GM19025 (cell line): ENCODE measurements at regions not wholly inside any gene's neighbourhood (a gene's known extent, or its start where the extent isn't known, plus 50 kb on each side); places are given as distances from the start of the nearest gene placed in this dataset.
"Not testable (repeated sequence)": the region's sequence is repeated elsewhere in the genome, so short reads cannot be mapped to it uniquely, and the experiment has no call there.

ENCODE experiments used
- ATAC-seq: cut with Tn5 transposase; IDR thresholded peaks from one replicate; pipeline ENCODE4 v1.9.1; 2021; ENCODE audit warnings: mild to moderate bottlenecking, low read depth, moderate library complexity; ENCODE audit not compliant: unreplicated experiment

- not testable (repeated sequence) for ATAC-seq
These were observed 204.7 kb downstream of the ALDH8A1 start for GRCh38 chr6:134745192-134745591.

GRCh38 chr6:134744301-134744700, 205.6 kb downstream of the ALDH8A1 start:
- ATAC-seq: no peak

DNA sequence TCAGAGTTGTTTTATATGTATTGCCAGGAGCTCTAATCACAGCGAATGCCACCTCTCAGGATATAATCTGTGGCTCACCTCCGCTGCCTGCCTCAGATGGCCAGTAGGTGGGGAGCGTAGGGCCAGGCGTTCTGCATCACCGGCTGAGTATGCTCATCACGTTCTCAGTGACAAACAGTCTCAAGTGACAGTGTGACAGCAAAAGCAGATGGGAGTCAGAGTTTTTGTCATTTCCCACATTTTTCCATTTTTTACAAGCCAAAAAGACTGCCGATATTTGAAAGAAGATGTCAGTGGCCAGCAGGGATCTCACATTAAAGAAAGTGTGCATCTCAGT, 208.7 kb downstream of the ALDH8A1 start:
- ATAC-seq: no peak

DNA sequence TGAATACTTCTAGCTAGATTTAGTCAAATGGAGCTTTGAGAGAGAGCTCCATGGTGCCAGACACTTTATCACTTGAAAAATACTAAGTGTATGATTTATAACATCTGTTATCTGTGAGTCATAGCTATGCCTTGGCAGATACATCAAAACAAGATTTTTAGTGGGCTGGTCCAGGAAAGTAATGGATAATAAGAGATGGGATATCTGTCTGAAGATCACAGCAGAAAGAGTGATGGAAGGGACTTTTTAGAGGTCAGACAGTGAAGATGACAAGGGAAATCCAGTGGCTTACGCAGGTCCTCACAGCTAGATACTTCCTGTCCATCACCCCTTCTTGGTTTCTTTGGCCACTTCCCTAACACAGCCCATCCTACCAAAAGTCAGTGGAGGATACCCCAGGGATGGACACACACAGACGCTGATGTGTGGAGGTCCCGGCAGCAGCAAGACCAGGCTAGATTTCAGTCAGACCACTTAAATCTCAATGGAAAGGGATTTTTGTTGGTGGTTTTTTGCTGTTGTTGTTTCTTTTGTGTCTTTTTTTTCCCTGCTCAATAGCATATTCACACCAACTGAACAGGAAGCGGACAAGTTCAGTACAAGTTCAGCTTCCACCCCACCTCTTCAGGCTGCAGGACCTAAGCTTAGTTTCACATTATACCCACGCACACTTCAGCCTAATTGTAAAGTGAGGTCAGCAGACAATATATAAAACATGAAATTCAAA, 209.3 kb downstream of the ALDH8A1 start:
- ATAC-seq: no peak

- no peak for ATAC-seq
These were observed 209.9 kb downstream of the ALDH8A1 start for GRCh38 chr6:134740027-134740373.

DNA sequence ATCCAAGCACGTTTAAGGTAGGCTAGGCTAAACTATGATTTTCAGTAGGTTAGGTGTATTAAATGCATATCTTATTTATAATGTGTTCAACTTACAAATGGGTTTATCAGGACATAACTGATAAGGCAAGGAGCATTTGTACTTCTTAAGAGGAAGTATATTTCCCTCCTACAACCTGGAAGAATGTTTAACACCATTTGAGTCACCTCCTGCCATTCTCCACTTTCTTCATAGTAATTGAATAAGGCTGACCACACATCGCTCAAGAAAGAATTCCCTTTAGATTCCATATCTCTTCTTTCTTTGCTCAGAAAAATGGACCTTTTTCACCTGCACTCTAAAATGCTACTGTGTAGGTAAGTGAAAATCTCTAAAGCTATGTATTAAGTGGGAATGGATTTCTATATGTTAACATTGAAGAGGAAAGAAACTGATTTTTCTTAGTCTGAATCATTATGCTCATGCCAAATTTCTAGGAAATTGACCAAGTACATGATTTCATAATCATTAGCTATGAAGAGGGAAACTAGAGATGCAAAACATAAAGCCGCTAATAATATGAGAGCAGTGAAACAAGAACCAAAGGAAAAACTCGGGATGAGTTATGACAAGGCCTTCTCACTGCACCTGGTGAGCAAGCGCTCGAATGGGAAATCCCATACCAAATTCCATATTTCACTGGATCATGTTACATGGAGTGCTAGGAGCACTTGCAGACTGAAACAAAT, 210.4 kb downstream of the ALDH8A1 start:
- ATAC-seq: no peak

GRCh38 chr6:134738211-134738885, 211.6 kb downstream of the ALDH8A1 start:
- ATAC-seq: no peak

- no peak for ATAC-seq
These were observed 214.4 kb downstream of the ALDH8A1 start for GRCh38 chr6:134735461-134735860.

DNA sequence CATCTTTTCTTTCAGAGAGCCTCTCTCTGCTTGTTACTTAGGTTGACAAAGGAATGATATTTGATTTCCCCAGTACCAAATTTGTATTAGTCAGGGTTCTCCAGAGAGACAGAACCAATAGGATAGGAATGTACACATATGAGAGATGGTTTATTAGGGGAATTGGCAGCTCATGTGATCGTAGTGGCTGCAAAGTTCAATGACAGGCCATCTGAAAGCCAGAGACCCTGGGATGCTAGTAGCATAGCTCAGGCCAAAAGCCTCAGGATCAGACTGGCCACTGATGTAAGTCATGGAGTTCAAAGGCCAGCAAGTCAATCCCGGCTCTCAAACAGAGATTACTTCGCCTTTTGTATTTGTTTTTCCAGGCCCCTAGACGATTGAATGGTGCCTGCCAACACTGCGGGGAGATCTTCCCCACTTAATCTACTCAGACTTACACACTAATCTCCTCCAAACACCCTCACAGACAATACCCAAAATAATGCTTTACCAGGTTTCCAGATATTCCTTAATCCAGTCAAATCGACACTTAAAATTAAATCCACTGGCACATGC, 215.5 kb downstream of the ALDH8A1 start:
- ATAC-seq: no peak

DNA sequence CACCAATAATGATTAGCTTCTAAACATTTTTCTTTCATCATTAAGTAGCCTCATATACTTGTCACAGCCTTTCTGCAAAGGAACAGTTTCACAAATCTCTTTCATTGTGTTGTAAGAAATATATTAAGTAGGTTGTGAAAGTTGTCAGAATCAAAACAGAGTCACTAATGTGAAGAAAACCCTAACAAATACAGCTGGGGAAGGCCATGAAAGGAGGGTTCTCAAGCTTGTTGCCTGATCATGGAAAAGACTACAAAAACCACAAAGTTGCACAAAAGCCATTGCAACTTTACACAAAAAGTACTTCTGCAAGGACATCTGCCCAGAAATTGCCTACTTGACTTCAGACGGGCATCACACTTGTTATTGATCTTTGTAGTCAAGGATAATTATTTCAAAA, 216.1 kb downstream of the ALDH8A1 start:
- no peak for ATAC-seq

DNA sequence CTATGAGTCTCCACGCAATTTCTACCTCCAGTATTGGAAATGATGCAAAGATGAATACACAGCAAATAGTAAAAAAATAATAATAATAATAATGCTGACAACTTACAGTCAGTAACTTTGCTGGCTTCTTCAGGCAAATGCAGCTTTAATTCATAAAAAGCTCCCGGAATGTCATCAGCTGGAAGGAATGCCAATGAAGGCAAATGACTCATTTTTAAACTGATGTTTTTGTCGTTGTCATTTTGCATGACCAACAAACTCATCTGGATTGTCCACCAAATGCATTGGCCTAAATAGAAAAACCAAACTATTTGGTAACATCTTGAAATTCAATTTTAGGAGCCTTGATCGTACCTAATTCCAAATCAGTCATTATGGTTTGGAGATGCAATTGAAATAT, 217.1 kb downstream of the ALDH8A1 start:
- no peak for ATAC-seq

DNA sequence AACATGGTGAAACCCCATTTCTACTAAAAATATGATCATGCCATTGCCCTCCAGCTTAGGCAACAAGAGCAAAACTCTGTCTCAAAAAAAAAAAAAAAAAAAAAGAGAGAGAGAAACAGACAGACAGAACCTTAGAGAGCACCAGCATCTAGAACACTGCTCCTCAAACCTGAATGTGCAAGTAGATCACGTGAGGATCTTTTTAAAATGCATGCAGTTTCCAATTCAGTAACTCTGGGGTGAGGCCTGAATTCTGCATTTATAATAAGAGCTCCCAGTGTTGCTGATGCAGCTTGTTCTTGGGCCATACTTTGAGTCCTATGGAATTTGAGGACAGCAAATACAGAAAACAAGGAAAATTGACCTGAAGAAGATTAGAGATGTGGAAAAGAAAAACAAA, 218.3 kb downstream of the ALDH8A1 start:
- no peak for ATAC-seq

GRCh38 chr6:134730013-134730412, 219.9 kb downstream of the ALDH8A1 start:
- no peak for ATAC-seq

- no peak for ATAC-seq
These were observed 220.3 kb downstream of the ALDH8A1 start for GRCh38 chr6:134729561-134729960.

DNA sequence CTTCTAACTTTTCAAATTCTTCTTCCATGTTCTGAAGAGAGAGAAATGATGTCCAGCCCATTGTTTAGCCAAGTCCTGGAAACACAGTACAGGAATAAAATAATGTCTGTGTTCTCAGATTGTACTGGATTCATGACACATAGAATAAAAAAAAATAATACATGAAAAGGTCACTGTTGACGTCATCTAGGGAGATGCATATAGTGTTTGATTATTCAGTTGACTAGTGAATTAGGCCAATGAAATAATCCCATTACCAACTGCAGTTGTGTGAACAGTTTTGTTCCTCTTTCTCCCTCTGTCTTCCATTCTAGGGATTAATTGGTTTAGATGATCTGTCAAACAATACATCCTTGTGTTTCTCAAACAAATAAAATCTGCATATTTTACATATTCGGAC, 222.8 kb downstream of the ALDH8A1 start:
- no peak for ATAC-seq

DNA sequence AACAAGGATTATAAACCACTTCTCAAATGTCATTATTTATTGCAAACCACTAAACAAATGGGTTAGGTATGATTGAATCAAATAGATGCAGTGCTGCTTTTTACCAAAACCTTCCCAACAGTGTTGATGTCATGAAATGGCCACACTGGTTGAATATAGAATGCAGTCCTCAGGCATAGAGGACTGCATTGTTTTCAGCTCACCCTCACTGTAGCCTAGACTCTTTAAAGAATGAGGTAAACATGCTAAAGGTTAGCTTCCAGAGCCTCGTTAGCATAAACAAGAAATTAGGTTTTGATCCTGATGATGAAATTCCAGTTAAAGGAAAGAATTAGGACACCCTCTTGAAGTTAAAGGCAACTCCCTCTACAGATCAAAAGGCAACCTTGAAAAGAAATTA, 224.3 kb downstream of the ALDH8A1 start:
- ATAC-seq: no peak

DNA sequence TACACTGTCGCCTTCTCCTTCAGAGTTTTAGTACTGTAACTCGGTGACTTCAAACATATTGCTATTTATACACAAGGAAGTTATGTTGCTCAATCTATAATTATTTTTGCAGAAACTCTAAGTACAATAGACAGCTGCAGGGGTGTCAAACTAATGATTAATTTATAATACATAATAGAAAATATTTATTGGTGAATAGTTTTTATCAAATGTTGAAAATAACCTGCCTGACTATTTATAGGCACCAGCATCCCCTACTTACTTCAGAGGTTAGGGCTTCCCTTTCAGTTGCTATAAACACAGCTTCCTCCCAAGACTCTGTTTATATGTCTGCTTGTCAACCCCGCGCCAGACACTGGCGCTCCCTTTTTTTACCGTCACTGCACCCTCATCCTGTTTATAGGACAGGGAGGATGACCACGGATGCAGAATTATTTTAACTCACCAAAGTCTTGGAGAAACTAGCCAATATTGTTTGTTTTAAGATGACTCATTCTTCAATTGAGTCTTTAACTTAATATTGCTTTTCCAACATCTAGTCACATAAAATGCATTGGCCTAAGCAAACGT, 225.0 kb downstream of the ALDH8A1 start:
- ATAC-seq: no peak

GRCh38 chr6:134723081-134723871, 226.6 kb downstream of the ALDH8A1 start:
- ATAC-seq: no peak

- no peak for ATAC-seq
These were observed 227.6 kb downstream of the ALDH8A1 start for GRCh38 chr6:134722200-134722870.

DNA sequence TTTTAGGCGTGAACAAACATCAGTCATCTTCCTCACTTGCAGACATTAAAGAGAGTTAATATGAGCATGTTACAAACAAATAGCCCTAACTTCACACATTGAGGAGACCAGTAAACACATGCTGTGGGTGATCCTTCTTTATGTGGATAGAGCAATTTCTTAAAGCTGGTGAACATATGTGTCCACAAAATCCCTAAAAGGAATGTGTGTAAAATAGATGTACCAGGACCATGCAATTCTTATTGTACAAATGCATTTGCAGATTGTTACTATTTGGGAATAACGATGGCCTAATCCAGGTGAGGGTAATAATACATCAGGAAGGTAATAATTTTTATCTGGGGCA, 228.9 kb downstream of the ALDH8A1 start:
- no peak for ATAC-seq
